ENCODE measurements at regions not wholly inside any gene's neighbourhood (a gene's known extent, or its start where the extent isn't known, plus 50 kb on each side); places are given as distances from the start of the nearest gene placed in this dataset.

- no peak overlapping the region for H3K4me3 ChIP-seq
- H3K4me1 ChIP-seq, result no peaks in the 10 kb centered on the region
- H3K36me3 ChIP-seq, result no peaks in the 10 kb centered on the region
- WGBS (ENCODE audit: insufficient coverage, low coverage, low lambda C conversion rate, missing lambda C conversion rate), result 49% methylated on average over 3 of the region's 3 CpGs
- intact Hi-C loops (cut with DNase I), result no loop called here
- DNase-seq (no peak), ATAC-seq (no peak)
- TF ChIP-seq CTCF (IDR thresholded peaks at IDR 0.05), result no peak
- no peak for TF ChIP-seq POLR2A (IDR thresholded peaks at IDR 0.05)
- H3K27ac ChIP-seq, result no peak overlapping the region
- no peaks in the 10 kb centered on the region for H3K9me3 ChIP-seq
- no peaks in the 10 kb centered on the region for H3K27me3 ChIP-seq
Measured at GRCh38 chr13:90623318-90624011, 724.0 kb upstream of the MIR17HG start.

- intact Hi-C loops (cut with DNase I), result no loop called here
- Histone ChIP-seq H3K4me3 (no peak overlapping the region), H3K36me3 (no peaks in the 10 kb centered on the region), H3K4me1 (no peaks in the 10 kb centered on the region), H3K27me3 (peaks cover 0 to 5% of the 10 kb centered on the region in 2 donors), H3K27ac (no peak overlapping the region), H3K9me3 (no peaks in the 10 kb centered on the region)
- no peak for DNase-seq
- ATAC-seq, result no peak
- TF ChIP-seq CTCF (IDR thresholded peaks at IDR 0.05) (no peak), POLR2A (IDR thresholded peaks at IDR 0.05) (no peak)
- 30% methylated on average over 1 of the region's 1 CpG for WGBS (ENCODE audit: insufficient coverage, low coverage, low lambda C conversion rate, missing lambda C conversion rate)
Measured at GRCh38 chr13:90627813-90628212, 719.7 kb upstream of the MIR17HG start.

GRCh38 chr13:90628471-90628870 lies 719.0 kb upstream of the MIR17HG start:
- 31% methylated on average over 4 of the region's 4 CpGs for WGBS (ENCODE audit: insufficient coverage, low coverage, low lambda C conversion rate, missing lambda C conversion rate)
- Histone ChIP-seq H3K9me3 (no peaks in the 10 kb centered on the region), H3K4me3 (no peak overlapping the region), H3K36me3 (no peaks in the 10 kb centered on the region), H3K4me1 (no peaks in the 10 kb centered on the region), H3K27me3 (peaks cover 0 to 5% of the 10 kb centered on the region in 2 donors), H3K27ac (no peak overlapping the region)
- intact Hi-C loops (cut with DNase I), result no loop called here
- DNase-seq (no peak), ATAC-seq (no peak)
- TF ChIP-seq CTCF (IDR thresholded peaks at IDR 0.05), result no peak
- no peak for TF ChIP-seq POLR2A (IDR thresholded peaks at IDR 0.05)

- Histone ChIP-seq H3K36me3 (no peaks in the 10 kb centered on the region), H3K4me3 (no peak overlapping the region), H3K27me3 (peaks cover 0 to 5% of the 10 kb centered on the region in 2 donors), H3K4me1 (no peaks in the 10 kb centered on the region), H3K27ac (no peak overlapping the region), H3K9me3 (no peaks in the 10 kb centered on the region)
- DNase-seq, result no peak
- intact Hi-C loops (cut with DNase I), result no loop called here
- 64% methylated on average over 3 of the region's 3 CpGs for whole genome bisulfite sequencing (ENCODE audit: insufficient coverage, low coverage, low lambda C conversion rate, missing lambda C conversion rate)
- no peak for TF ChIP-seq POLR2A (IDR thresholded peaks at IDR 0.05)
- no peak for TF ChIP-seq CTCF (IDR thresholded peaks at IDR 0.05)
- no peak for ATAC-seq
Measured at GRCh38 chr13:90630716-90631115, 716.8 kb upstream of the MIR17HG start.
